22Rv1 (cell line): ENCODE measurements at regions not wholly inside any gene's neighbourhood (a gene's known extent, or its start where the extent isn't known, plus 50 kb on each side); places are given as distances from the start of the nearest gene placed in this dataset.

ENCODE experiments used
- H3K27ac ChIP-seq: fragments of 450-650 bp; 2 replicates; pipeline ENCODE4 v1.5.1; 2017
- ZFX ChIP-seq: fragments of 450-650 bp; IDR thresholded peaks from 2 replicates; pipeline ENCODE4 v1.6.1; 2017; ENCODE audit warnings: antibody characterized with exemption, borderline replicate concordance
- TF ChIP-seq, protein P1 (sequence below): fragments of 450-650 bp; IDR thresholded peaks from 2 replicates; pipeline ENCODE4 v1.5.1; 2017; ENCODE audit warnings: mild to moderate bottlenecking

GRCh38 chr12:77577791-77578190, 252.9 kb upstream of the NAV3 start:
- TF ChIP-seq, protein P1, sequence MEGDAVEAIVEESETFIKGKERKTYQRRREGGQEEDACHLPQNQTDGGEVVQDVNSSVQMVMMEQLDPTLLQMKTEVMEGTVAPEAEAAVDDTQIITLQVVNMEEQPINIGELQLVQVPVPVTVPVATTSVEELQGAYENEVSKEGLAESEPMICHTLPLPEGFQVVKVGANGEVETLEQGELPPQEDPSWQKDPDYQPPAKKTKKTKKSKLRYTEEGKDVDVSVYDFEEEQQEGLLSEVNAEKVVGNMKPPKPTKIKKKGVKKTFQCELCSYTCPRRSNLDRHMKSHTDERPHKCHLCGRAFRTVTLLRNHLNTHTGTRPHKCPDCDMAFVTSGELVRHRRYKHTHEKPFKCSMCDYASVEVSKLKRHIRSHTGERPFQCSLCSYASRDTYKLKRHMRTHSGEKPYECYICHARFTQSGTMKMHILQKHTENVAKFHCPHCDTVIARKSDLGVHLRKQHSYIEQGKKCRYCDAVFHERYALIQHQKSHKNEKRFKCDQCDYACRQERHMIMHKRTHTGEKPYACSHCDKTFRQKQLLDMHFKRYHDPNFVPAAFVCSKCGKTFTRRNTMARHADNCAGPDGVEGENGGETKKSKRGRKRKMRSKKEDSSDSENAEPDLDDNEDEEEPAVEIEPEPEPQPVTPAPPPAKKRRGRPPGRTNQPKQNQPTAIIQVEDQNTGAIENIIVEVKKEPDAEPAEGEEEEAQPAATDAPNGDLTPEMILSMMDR: no peak
- no peak for TF ChIP-seq ZFX
- H3K27ac ChIP-seq: no peak overlapping the region

- TF ChIP-seq, protein P1: no peak
- no peak overlapping the region for H3K27ac ChIP-seq
These were observed 255.2 kb upstream of the NAV3 start for GRCh38 chr12:77575376-77575919.

- H3K27ac ChIP-seq: no peak overlapping the region
- TF ChIP-seq, protein P1: no peak
- TF ChIP-seq ZFX: no peak
These were observed 258.3 kb upstream of the NAV3 start for GRCh38 chr12:77572371-77572770.

DNA sequence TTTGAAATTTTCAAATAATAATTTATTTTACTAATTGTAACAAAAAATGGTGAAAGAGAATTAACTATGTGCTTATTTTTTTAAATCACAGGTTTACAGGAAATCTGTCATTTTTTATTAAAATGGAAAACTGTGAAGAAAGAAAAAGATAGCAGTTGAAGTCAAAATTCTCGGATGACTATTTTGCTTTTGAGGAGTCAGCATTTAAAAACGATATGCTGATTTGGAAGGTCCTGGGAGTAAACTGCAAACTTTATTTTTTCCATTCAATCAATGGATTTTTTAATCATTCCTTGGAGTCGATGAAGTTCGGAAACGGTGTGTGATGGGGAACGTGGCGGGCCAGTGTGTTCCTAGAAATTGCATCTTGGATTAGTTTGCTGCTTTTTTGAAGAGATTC, 258.9 kb upstream of the NAV3 start:
- TF ChIP-seq, protein P1: no peak
- TF ChIP-seq ZFX: no peak
- H3K27ac ChIP-seq: no peak overlapping the region

DNA sequence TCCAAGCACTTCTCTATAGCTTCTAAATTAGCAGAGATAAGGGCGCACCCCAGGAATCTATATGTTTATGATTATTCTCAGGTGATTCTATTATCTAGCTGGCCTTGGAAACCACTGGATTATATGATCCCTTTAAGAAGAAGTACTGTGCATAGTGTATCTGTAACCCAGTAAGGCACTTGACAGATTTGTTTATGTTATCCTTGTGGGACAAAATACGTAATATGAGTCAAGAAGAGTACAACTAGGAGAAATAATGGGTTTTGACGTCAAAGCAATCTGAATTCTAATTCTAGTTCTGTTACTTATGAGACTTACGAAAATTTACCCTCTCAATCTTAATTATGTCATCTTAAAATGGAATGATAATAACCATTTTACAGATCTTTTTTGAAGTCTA, 259.6 kb upstream of the NAV3 start:
- H3K27ac ChIP-seq: no peak overlapping the region
- TF ChIP-seq ZFX: no peak
- TF ChIP-seq, protein P1: no peak

GRCh38 chr12:77569876-77570275, 260.8 kb upstream of the NAV3 start:
- TF ChIP-seq, protein P1: no peak
- TF ChIP-seq ZFX: no peak
- no peak overlapping the region for H3K27ac ChIP-seq

DNA sequence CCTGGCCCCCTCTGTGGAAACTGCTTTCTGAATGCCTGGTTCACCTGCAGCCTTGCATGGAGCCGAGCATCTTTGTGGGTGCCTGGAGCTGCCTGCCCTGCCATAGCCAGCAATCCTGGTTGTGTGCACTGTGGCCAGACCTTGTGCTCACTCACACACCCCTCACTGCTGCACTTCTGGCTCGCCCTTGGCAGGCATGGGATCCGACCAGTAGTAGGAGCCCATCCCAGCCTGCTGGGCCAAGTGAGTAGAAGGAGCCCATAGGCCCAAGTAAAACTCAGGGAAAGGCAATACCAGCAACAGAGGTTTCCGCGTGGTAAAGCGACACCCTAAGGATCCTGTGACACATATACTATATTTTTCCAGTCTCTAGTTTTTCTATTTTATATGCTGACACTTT, 270.0 kb upstream of the NAV3 start:
- no peak overlapping the region for H3K27ac ChIP-seq
- TF ChIP-seq ZFX: no peak
- TF ChIP-seq, protein P1: 0 out of 2 replicates have a peak, but pooled peaks have one; percentile 7
